ENCODE measurements at regions not wholly inside any gene's neighbourhood (a gene's known extent, or its start where the extent isn't known, plus 50 kb on each side); places are given as distances from the start of the nearest gene placed in this dataset.

GRCh38 chr3:30553641-30554316 lies 52.6 kb upstream of the TGFBR2 start:
- peak; percentile 62 for DNase-seq (ENCODE audit: low spot score)

- DNase-seq (ENCODE audit: low spot score): no peak
Measured at GRCh38 chr3:30554317-30554690, 52.1 kb upstream of the TGFBR2 start.

GRCh38 chr3:30555968-30556367 lies 50.4 kb upstream of the TGFBR2 start:
- no peak for DNase-seq (ENCODE audit: low spot score)

Measured in GM03348 (cell line).